Cardiac septum (tissue), 1 donor: ENCODE measurements at regions not wholly inside any gene's neighbourhood (a gene's known extent, or its start where the extent isn't known, plus 50 kb on each side); places are given as distances from the start of the nearest gene placed in this dataset.

Source experiments
- DNase-seq: peaks from one replicate; pipeline ENCODE4 v3.0.0-alpha.2; 2020; ENCODE audit warnings: low spot score
- intact Hi-C: fragments of 100-400 bp; cut with DNase I; formaldehyde crosslinking; loops from one replicate; pipeline ENCODE4 v1.14.0; 2022
- donor health status: DM: no; HTN: no; CAD: no.

- no peak for DNase-seq
- intact Hi-C loops = no loop called here
These were observed 324.2 kb upstream of the ZMIZ1 start for GRCh38 chr10:78744491-78745090.

GRCh38 chr10:78745441-78745840, 323.3 kb upstream of the ZMIZ1 start:
- intact Hi-C loops = no loop called here
- no peak for DNase-seq

GRCh38 chr10:78746155-78746763, 322.5 kb upstream of the ZMIZ1 start:
- no peak for DNase-seq
- intact Hi-C loops = no loop called here

GRCh38 chr10:78747401-78748234, 321.1 kb upstream of the ZMIZ1 start:
- intact Hi-C loops = no loop called here
- no peak for DNase-seq

- intact Hi-C loops = no loop called here
- DNase-seq = no peak
These were observed 320.6 kb upstream of the ZMIZ1 start for GRCh38 chr10:78748235-78748533.

- no peak for DNase-seq
- intact Hi-C loops = no loop called here
These were observed 319.6 kb upstream of the ZMIZ1 start for GRCh38 chr10:78749200-78749599.

- DNase-seq = no peak
- intact Hi-C loops = loop anchor here (10.0 kb wide), 1 partner anchor 205 kb away; no protein-coding TSS in a partner anchor
These were observed 318.9 kb upstream of the ZMIZ1 start for GRCh38 chr10:78749898-78750297.

- intact Hi-C loops = loop anchor here (10.0 kb wide), 1 partner anchor 206 kb away; no protein-coding TSS in a partner anchor
- DNase-seq = no peak
These were observed 318.3 kb upstream of the ZMIZ1 start for GRCh38 chr10:78750418-78750817.

- no peak for DNase-seq
- intact Hi-C loops = loop anchor here (10.0 kb wide), 1 partner anchor 207 kb away; no protein-coding TSS in a partner anchor
These were observed 317.1 kb upstream of the ZMIZ1 start for GRCh38 chr10:78751716-78752115.

- intact Hi-C loops = loop anchor here (10.0 kb wide), 1 partner anchor 207 kb away; no protein-coding TSS in a partner anchor
- no peak for DNase-seq
These were observed 316.5 kb upstream of the ZMIZ1 start for GRCh38 chr10:78752221-78752620.

GRCh38 chr10:78752708-78753107, 316.1 kb upstream of the ZMIZ1 start:
- no peak for DNase-seq
- intact Hi-C loops = loop anchor here (10.0 kb wide), 1 partner anchor 208 kb away; no protein-coding TSS in a partner anchor

- no peak for DNase-seq
- intact Hi-C loops = loop anchor here (10.0 kb wide), 1 partner anchor 210 kb away; no protein-coding TSS in a partner anchor
These were observed 314.3 kb upstream of the ZMIZ1 start for GRCh38 chr10:78754269-78755062.

- intact Hi-C loops = loop anchor here (10.0 kb wide), 1 partner anchor 210 kb away; no protein-coding TSS in a partner anchor
- no peak for DNase-seq
These were observed 313.6 kb upstream of the ZMIZ1 start for GRCh38 chr10:78755063-78755701.

- intact Hi-C loops = loop anchor here (10.0 kb wide), 1 partner anchor 211 kb away; no protein-coding TSS in a partner anchor
These were observed 312.8 kb upstream of the ZMIZ1 start for GRCh38 chr10:78755877-78756455.

GRCh38 chr10:78756604-78757343, 312.0 kb upstream of the ZMIZ1 start:
- intact Hi-C loops = loop anchor here (10.0 kb wide), 1 partner anchor 212 kb away; no protein-coding TSS in a partner anchor
- DNase-seq = peak; percentile 94

More at GRCh38 chr10:78755877-78756455, 312.8 kb upstream of the ZMIZ1 start:
- no peak for DNase-seq

- intact Hi-C loops = loop anchor here (10.0 kb wide), 1 partner anchor 213 kb away; no protein-coding TSS in a partner anchor
- DNase-seq = no peak
These were observed 311.3 kb upstream of the ZMIZ1 start for GRCh38 chr10:78757344-78757925.

- no peak for DNase-seq
- intact Hi-C loops = loop anchor here (10.0 kb wide), 1 partner anchor 213 kb away; no protein-coding TSS in a partner anchor
These were observed 310.6 kb upstream of the ZMIZ1 start for GRCh38 chr10:78758176-78758575.
